ENCODE measurements at regions not wholly inside any gene's neighbourhood (a gene's known extent, or its start where the extent isn't known, plus 50 kb on each side); places are given as distances from the start of the nearest gene placed in this dataset.

- H3K27ac Mint-ChIP-seq, result no peak overlapping the region
- peaks cover 15% of the 10 kb centered on the region for H3K9me3 Mint-ChIP-seq
- Histone ChIP-seq H3K4me3 (ENCODE audit: low read length) (no peak overlapping the region), H3K4me1 (ENCODE audit: control insufficient read depth, insufficient read depth, low read length) (no peaks in the 10 kb centered on the region), H3K9me3 (ENCODE audit: control insufficient read depth, low read length) (peaks cover 12% of the 10 kb centered on the region), H3K27me3 (ENCODE audit: control insufficient read depth, insufficient read depth, low read length, poor library complexity, severe bottlenecking) (no peaks in the 10 kb centered on the region), H3K27ac (ENCODE audit: low read depth, low read length) (no peak overlapping the region), H3K9ac (ENCODE audit: extremely low read depth, low read length, poor library complexity, severe bottlenecking) (no peak overlapping the region), H3K36me3 (ENCODE audit: control insufficient read depth, insufficient read depth, low read length) (no peaks in the 10 kb centered on the region)
- no peaks in the 10 kb centered on the region for H3K27me3 Mint-ChIP-seq (ENCODE audit: insufficient read depth)
- no peak for TF ChIP-seq CTCF (conservative IDR thresholded peaks at IDR 0.05)
- 91 to 92% methylated on average over 1 of the region's 1 CpG for WGBS, 2 experiments (ENCODE audit: insufficient coverage in 1 of 2, insufficient read length in 1 of 2)
- H3K4me3 Mint-ChIP-seq, result no peak overlapping the region
- H3K36me3 Mint-ChIP-seq (ENCODE audit: low read depth), result no peaks in the 10 kb centered on the region
- no peaks in the 10 kb centered on the region for H3K4me1 Mint-ChIP-seq
- no peak for DNase-seq
These were observed 437.2 kb downstream of the HINT1 start for GRCh38 chr5:130727830-130728229.

GRCh38 chr5:130724658-130725057 is 440.4 kb downstream of the HINT1 start:
- WGBS, 2 experiments (ENCODE audit: insufficient coverage in 1 of 2, insufficient read length in 1 of 2), result 92% methylated on average over 4 to 5 of the region's 5 CpGs

GRCh38 chr5:130720355-130720754 is 444.7 kb downstream of the HINT1 start:
- no peak overlapping the region for H3K27ac Mint-ChIP-seq
- Histone ChIP-seq H3K36me3 (ENCODE audit: control insufficient read depth, insufficient read depth, low read length) (no peaks in the 10 kb centered on the region), H3K9me3 (ENCODE audit: control insufficient read depth, low read length) (no peaks in the 10 kb centered on the region), H3K9ac (ENCODE audit: extremely low read depth, low read length, poor library complexity, severe bottlenecking) (no peak overlapping the region), H3K4me1 (ENCODE audit: control insufficient read depth, insufficient read depth, low read length) (no peaks in the 10 kb centered on the region), H3K4me3 (ENCODE audit: low read length) (no peak overlapping the region), H3K27me3 (ENCODE audit: control insufficient read depth, insufficient read depth, low read length, poor library complexity, severe bottlenecking) (no peaks in the 10 kb centered on the region), H3K27ac (ENCODE audit: low read depth, low read length) (no peak overlapping the region)
- TF ChIP-seq CTCF (conservative IDR thresholded peaks at IDR 0.05), result peak; percentile 83
- no peaks in the 10 kb centered on the region for H3K36me3 Mint-ChIP-seq (ENCODE audit: low read depth)
- H3K4me3 Mint-ChIP-seq, result no peak overlapping the region
- no peak for DNase-seq
- no peaks in the 10 kb centered on the region for H3K27me3 Mint-ChIP-seq (ENCODE audit: insufficient read depth)
- peaks cover 2% of the 10 kb centered on the region for H3K4me1 Mint-ChIP-seq
- H3K9me3 Mint-ChIP-seq, result no peaks in the 10 kb centered on the region
- WGBS, 2 experiments (ENCODE audit: insufficient coverage in 1 of 2, insufficient read length in 1 of 2), result 17% methylated on average over 1 of the region's 1 CpG; no CpG with 5 or more reads in 1 of the 2 experiments

More at GRCh38 chr5:130724658-130725057, 440.4 kb downstream of the HINT1 start:
- Histone ChIP-seq H3K36me3 (ENCODE audit: control insufficient read depth, insufficient read depth, low read length) (no peaks in the 10 kb centered on the region), H3K27ac (ENCODE audit: low read depth, low read length) (no peak overlapping the region), H3K4me1 (ENCODE audit: control insufficient read depth, insufficient read depth, low read length) (no peaks in the 10 kb centered on the region), H3K4me3 (ENCODE audit: low read length) (no peak overlapping the region), H3K9me3 (ENCODE audit: control insufficient read depth, low read length) (no peaks in the 10 kb centered on the region), H3K9ac (ENCODE audit: extremely low read depth, low read length, poor library complexity, severe bottlenecking) (no peak overlapping the region), H3K27me3 (ENCODE audit: control insufficient read depth, insufficient read depth, low read length, poor library complexity, severe bottlenecking) (no peaks in the 10 kb centered on the region)
- Mint-ChIP-seq H3K9me3 (no peaks in the 10 kb centered on the region), H3K36me3 (ENCODE audit: low read depth) (no peaks in the 10 kb centered on the region), H3K4me3 (no peak overlapping the region), H3K27ac (no peak overlapping the region), H3K4me1 (no peaks in the 10 kb centered on the region), H3K27me3 (ENCODE audit: insufficient read depth) (no peaks in the 10 kb centered on the region)
- no peak for DNase-seq
- no peak for TF ChIP-seq CTCF (conservative IDR thresholded peaks at IDR 0.05)

Measured in endodermal cell (in vitro differentiated cells).